SW480 (cell line): ENCODE measurements at regions not wholly inside any gene's neighbourhood (a gene's known extent, or its start where the extent isn't known, plus 50 kb on each side); places are given as distances from the start of the nearest gene placed in this dataset.
"Not testable (repeated sequence)": the region's sequence is repeated elsewhere in the genome, so short reads cannot be mapped to it uniquely, and the experiment has no call there.

ENCODE experiments used
- DNase-seq: peaks from one replicate; pipeline ENCODE4 v3.0.0-alpha.2; 2016; ENCODE audit warnings: low spot score

DNA sequence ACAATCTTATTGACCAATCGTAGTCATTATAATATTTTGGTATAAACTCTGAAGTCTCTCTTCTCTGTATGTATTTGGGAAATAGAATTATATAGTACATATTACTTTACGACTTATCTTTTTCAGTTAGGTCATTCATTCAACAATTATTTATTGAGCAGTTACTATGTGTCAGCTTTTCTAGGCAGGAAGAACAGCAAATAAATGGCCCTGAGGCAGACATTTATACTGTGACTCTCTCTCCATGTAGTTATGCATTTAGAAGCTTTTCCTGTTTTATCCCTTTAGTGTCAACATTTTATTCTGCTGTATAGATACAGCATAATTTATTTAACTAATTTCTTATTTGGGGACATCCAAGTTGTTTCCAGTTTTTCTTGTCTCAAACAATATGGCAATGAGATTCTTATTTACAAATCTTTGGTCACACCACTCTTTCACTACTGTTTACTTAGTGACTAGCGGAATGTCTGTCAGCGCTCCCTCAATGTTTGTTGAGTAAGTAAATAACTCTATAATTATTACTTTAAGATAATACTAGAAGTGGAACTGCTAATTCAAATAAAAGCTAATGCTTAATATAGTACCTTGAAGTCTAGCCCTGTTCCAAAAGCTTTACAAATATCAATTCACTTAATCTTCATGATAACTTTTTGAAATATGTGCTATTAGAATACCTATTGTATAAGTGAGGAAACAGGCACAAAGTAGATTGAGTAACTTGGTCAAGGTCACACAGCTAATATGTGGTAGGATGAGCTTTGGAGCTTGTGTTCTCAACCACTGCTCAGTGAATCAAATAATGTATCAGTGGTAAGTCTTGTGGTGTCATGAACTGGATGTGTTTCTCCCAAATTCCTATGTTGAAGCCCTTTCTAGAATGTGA is 465.6 kb downstream of the SIPA1L2 start:
- no peak for DNase-seq

- DNase-seq, result no peak
These were observed 466.4 kb downstream of the SIPA1L2 start for GRCh38 chr1:232163533-232163932.

DNA sequence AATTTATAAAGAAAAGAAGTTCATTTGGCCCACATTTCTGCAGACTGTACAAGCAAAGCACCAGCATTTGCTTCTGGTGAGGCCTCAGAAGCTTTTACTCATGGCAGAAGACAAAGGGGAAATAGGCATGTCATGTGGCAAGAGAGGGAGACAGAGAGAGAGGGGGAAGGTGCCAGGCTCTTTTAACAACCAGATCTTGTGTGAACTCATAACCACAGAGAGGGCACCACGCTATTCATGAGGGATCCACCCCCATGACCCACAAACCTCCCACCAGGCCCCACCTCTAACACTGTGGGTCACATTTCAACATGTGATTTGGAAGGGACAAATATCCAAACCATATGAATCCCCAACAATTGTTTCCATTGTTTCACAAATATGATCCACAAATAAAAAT is 467.9 kb downstream of the SIPA1L2 start:
- DNase-seq, result no peak

- DNase-seq, result not testable (repeated sequence)
These were observed 471.4 kb downstream of the SIPA1L2 start for GRCh38 chr1:232158558-232158957.

- not testable (repeated sequence) for DNase-seq
These were observed 473.9 kb downstream of the SIPA1L2 start for GRCh38 chr1:232156070-232156469.

DNA sequence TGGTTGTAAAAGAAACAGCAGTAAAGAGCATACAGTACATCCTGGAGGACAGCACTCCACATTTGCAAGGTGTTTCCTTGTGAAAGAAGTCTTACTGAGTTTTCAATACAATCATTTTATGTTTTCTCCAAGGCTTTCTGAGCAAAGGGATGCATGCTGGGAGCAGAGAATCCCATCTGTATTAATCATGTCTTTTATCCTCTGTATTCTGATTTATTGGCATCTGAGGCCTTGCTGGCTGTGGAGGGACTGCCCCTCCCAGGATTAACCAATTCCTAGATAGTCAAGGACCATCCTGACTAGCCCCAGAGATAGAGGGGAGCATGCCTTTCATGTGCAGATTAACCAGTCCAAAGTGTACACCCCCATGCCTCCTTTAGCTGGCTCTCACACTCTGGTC is 476.3 kb downstream of the SIPA1L2 start:
- no peak for DNase-seq

DNA sequence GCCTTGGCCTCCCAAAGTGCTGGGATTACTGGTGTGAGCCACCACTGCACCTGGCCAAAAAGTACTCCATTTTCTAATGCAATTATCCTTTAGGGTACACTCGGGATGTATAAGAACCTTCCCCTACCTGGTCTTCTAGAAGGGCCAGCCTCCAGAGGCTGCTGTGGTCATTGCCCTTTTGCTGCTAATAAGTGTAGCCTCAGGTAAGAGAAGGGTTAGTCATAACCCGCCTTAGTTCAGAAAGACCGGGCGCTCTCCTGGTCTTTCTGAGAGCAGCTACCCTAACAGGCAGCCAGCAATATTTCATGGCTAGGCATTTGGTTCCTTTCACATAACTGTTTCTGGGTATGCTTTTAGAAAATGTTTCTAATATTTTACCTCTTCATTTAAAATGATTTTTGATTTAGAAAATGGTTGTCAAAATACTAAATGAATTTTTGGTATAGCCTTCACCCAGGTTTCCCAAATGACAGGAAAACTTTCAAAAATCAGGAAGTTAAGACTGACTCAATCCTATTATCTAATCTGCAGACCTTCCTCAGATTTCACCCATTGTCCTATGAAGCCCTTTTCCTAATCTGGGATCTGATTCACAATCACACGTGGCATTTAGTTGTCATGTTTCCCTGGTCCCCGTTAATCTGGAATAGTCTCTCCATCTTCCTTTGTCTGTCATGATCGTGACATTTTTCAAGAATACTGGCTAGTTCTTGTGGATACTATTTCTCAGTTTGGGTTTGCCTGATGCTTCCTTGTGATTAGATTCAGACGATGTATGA is 479.0 kb downstream of the SIPA1L2 start:
- DNase-seq, result no peak

DNA sequence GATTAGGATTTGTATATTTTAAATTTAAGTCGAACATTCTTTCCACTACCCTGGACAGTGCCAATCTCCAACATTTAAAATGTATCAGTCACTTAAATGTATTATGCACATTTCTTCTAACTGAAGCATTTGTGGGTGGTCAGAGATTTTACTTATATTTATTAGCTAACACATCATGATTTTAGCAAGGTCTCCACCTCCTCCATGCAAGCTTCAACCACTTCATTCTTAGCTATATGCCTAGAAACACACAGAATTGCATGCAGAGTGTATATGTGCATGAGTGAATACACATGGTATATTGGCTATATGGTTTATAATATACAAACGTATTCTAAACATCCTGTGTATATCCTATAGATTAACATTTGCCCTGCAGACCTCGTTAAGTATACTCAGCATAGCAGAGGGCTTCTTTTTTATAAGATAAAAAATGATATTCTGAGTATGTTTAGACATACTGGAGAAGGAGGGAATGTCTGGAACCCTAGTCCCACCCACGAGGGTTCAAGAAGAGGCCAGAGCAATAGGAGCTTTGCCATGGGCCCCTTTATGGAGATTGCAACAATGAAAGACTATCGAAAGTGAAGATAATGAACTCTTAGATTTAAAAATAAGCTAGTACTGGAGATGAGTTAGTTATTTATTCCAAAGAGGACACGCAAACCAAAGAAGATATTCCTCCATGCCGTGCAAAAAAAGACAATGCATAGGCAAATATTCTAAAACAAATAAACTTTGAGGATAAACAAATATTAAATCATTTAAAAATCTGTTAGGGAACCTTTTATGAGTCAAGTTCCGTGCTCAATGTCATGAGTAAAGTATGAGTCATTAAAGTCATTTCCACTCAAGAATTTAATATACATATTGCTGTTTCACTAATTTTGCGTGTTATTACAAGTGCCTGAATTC is 480.4 kb downstream of the SIPA1L2 start:
- no peak for DNase-seq

GRCh38 chr1:232147215-232147614 is 482.7 kb downstream of the SIPA1L2 start:
- no peak for DNase-seq

DNA sequence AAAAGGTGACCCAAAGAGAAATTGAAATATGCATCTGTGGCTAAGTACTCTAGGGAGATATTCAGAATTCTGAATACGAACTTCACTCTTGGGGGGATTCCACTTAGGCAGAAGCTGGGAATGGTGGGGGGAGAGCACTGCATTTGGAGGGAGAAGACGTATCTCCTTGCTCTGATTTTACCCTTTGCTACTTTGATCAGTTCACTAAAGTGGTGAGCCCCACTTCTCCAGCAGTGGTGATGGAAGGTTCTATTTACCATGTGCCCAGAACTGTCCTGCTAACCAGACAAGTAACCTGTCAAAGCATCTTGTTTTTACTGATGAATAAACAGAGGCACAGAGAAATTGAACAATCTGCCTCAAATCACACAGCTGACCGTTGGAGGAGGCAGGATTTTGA is 483.4 kb downstream of the SIPA1L2 start:
- DNase-seq, result no peak

DNA sequence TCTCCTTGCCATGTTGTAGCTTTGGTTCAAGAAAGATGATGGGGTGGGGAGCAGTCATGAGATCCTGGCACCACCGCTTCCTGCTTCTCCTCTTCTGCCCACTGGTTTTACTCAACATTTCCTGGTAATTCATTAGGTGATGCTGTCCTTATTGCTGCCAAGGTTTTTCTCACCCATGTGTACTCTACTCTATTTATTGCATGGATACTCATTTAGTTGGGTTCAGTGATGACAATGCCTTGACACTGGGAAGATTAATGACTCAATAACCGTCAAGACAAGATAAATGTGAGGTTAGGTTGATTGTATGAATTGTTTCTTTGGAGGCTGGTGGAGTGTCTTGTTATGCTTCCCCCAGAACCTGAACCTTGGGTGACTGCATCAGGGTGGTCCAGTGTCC is 484.2 kb downstream of the SIPA1L2 start:
- no peak for DNase-seq

- DNase-seq, result no peak
These were observed 485.2 kb downstream of the SIPA1L2 start for GRCh38 chr1:232144696-232145230.

DNA sequence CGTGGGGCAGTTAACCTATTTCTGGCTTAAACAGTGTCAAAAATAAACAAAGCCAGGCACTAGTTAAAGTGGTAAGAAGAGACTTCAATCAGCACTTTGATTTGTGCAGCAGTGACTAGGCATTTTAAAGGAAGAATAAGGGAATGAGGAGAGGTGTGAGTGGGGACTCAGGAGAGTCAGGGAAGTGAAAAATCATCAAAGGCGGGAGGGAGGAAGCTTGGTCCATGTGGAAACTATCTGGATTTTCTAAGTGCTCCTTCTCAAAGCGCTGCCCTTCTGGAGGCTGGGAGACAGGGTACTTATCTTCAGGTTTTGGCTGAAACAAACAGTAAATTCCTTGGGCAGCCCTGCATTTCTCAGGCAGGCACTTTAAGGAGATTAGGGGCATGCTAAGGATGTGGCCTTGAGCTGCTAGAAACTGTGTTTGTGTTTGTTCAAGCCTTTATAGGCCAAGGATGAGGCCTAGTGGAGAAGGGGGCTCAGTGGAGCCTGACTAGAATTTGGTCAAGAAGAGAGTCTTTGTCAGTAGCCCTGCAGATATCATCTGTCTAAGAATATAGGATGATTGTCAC is 486.5 kb downstream of the SIPA1L2 start:
- no peak for DNase-seq

GRCh38 chr1:232142403-232143314 is 487.3 kb downstream of the SIPA1L2 start:
- no peak for DNase-seq

DNA sequence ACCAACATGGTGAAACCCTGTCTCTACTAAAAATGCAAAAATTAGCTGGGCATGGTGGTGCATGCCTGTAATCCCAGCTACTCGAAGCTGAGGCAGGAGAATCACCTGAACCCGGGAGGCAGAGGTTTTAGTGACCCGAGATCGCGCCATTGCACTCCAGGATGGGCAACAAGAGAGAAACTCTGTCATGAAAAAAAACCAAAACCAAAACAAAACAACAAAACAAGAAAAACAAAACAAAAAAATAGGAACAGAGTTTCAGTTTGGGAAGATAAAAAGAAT is 488.8 kb downstream of the SIPA1L2 start:
- not testable (repeated sequence) for DNase-seq

GRCh38 chr1:232140419-232141166 is 489.3 kb downstream of the SIPA1L2 start:
- no peak for DNase-seq

- no peak for DNase-seq
These were observed 490.5 kb downstream of the SIPA1L2 start for GRCh38 chr1:232139444-232139843.

- DNase-seq, result no peak
These were observed 491.9 kb downstream of the SIPA1L2 start for GRCh38 chr1:232138044-232138443.

- DNase-seq, result no peak
These were observed 492.9 kb downstream of the SIPA1L2 start for GRCh38 chr1:232137066-232137465.

DNA sequence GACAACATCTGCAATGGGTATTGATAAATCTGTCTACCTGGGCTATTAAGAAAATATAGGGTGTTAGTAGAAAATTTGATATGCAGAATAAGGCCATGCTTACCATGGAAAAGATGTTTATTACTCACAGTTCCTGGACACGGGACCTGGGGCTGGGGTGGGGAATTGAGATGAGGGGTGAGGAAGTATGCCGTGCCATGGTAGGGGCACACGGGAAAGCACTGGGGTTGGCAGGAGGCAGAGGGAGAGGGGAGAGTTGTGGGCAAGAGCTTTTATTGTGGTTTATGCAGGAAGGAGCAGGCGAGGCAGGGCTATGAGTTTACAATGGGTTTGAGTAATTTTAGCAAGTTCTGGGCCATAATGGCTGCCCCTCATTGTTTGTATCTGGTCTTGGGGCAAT is 493.8 kb downstream of the SIPA1L2 start:
- DNase-seq, result no peak
